ENCODE measurements at regions not wholly inside any gene's neighbourhood (a gene's known extent, or its start where the extent isn't known, plus 50 kb on each side); places are given as distances from the start of the nearest gene placed in this dataset.

DNA sequence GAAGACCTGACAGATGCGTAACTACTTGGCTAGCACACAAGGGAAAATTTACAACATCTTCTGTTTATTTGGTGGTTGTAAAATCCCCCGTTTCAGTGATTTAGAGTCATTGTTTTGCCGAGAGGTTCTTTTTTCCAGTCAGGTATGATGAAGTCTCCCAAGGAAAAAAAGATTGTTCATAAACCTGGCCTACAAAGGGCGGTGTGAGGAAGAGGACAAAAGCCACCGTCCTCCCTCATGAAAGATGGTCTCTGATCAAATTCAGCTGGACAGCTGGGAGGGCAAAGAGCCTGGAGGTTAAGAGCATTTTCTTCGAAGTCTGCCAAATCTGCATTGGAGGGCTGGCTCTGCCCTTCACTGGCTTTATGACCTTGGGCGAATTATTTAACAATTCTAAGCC, 419.9 kb downstream of the HAPSTR1 start:
- no peak for DNase-seq (ENCODE audit: low read depth)

DNA sequence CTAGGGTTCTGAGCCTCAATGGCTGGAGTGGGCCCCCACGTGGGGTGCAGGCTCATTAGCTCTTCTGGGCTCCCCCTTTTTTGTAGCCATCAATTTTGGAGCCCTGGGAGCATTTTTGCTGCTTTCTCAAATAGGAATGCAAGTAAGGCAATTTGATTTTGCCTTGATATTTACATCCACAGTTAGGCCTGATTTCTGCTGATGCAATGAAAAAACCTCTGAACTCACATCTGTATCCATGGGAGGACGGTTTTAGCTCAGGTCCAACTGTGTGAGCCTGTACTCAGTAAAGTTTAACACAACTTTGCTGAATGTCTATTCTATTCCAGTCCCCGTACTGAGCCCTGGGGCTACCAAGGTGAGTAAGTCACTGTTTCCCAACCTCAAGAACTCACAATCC, 425.0 kb downstream of the HAPSTR1 start:
- no peak for DNase-seq (ENCODE audit: low read depth)

DNA sequence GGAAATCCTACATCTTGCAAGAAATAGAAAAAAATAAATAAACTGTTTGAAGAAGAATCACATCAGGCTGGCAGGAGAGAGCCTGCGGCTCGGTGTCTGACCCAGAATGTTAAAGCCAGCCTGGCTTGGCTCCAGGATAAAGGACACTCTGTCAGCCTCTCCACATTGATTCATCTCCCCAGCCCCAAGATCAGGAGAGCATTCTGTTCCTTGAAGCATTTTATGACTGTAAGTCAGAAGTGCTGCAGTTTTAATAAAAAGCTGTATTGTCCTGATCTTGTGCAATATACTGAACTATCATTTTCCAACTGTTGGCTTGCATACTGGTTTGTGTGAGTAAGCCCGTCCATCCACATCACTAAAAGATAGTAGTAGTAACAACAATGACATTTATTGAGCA, 426.6 kb downstream of the HAPSTR1 start:
- DNase-seq (ENCODE audit: low read depth): no peak

DNA sequence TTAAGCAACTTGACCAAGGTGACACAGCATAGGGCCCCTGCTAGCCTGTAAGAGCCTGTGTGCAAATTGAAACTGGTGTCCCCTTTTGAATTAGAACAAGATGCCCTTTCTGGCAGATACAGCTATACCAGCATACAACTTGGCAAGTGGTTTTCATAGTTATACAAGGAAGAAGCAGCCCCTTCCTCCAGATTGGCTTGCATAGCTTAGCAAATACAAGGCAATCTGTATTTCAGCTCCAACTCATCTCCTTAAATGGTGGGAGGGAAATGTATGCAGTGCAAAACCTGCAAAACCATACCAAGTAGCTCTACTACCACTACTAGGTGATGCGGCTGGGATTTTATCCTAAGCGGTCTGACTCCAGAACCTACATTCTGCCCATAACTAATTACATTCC, 427.1 kb downstream of the HAPSTR1 start:
- no peak for DNase-seq (ENCODE audit: low read depth)

DNA sequence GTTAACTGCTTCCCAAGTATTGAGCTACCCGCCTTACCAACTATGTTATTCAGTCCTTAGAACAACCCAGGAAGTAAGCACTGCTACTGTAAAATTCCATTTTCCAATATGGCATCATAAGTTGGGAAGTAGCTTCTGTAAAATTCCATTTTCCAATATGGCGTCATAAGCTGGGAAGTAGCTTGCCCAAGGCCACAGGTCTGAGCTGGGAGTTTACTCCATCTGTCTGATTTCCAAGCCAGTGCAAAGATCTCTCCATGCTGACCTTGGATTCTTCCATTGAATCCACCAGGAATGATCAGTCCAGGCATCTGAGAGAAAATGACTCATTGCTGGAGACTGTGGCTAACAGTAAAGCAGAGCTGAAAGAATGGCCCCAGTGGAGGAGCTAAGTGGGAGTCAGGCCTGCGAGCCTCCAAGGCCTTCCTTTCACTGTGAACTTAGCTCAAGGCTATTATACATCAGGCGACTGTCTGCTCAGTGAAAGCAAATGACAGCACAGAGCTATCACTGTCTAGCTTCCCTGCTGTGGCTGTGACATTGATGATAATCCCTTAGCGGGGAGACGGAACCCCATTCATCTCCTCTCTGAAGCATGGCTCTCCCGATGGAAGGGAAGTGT, 430.4 kb downstream of the HAPSTR1 start:
- DNase-seq (ENCODE audit: low read depth): peak; percentile 2

DNA sequence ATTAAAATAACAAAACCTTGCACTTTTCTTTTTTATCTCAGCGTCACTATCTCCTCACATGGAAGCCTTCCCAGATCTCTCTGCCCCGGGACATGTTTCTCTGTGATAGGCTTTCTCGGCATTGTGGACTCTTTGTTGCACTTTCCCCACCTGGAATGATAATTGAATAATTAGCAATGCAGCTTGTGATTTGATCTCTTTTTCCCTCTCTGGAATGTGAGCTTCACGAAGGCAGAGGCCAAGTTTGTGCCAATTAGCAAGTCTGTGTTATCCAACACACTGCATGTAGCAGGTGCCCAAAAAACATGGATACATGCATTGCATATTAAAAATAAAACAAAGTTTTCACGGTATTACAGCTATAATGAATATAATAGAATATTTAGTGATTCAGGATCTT, 431.2 kb downstream of the HAPSTR1 start:
- DNase-seq (ENCODE audit: low read depth): no peak

GRCh38 chr16:9523994-9524393, 432.6 kb downstream of the HAPSTR1 start:
- DNase-seq (ENCODE audit: low read depth): no peak

GRCh38 chr16:9525037-9525436, 433.6 kb downstream of the HAPSTR1 start:
- no peak for DNase-seq (ENCODE audit: low read depth)

GRCh38 chr16:9526791-9527190, 435.3 kb downstream of the HAPSTR1 start:
- DNase-seq (ENCODE audit: low read depth): no peak

- DNase-seq (ENCODE audit: low read depth): no peak
These were observed 436.5 kb downstream of the HAPSTR1 start for GRCh38 chr16:9527976-9528375.

GRCh38 chr16:9528511-9529079, 437.2 kb downstream of the HAPSTR1 start:
- no peak for DNase-seq (ENCODE audit: low read depth)

GRCh38 chr16:9533042-9533441, 441.6 kb downstream of the HAPSTR1 start:
- no peak for DNase-seq (ENCODE audit: low read depth)

GRCh38 chr16:9534759-9535158, 443.3 kb downstream of the HAPSTR1 start:
- DNase-seq (ENCODE audit: low read depth): no peak

DNA sequence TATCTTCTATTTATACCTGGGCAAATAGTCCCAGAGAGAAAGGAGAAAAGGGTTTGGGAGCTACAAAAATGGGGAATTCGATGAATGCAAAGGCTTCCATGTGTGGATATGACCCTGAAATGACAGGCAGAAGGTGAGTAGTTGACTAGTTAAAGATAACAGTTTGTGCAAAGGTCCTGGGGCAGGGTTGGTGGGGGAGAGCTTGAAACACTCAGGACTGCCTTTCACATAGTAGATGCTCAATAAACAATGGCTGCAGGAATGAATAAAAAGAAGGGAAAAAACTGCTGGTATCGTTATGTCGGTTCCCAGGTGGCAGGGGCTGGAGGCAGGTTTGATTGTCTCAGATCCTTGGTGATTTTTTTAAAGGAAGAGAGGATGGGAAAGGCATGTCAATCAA, 445.5 kb downstream of the HAPSTR1 start:
- no peak for DNase-seq (ENCODE audit: low read depth)

DNA sequence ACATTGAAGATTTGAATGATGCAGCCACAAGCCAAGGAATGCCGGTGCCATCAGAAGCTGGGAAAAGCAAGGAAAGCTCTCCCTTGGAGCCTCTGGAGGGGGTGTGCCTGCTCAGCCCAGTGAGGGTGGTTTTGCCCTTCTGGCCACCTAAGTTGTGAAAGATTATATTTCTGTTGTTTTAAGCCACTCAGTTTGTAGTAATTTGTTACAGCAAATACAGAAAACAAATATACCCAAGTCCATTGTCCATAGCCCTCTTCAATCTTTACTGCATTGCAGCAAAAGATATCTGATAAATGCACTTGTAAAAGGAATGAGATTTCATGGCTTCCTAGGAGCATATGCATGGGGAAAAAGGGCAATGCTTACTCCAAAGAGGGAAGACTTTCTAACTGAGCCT, 447.9 kb downstream of the HAPSTR1 start:
- no peak for DNase-seq (ENCODE audit: low read depth)

DNA sequence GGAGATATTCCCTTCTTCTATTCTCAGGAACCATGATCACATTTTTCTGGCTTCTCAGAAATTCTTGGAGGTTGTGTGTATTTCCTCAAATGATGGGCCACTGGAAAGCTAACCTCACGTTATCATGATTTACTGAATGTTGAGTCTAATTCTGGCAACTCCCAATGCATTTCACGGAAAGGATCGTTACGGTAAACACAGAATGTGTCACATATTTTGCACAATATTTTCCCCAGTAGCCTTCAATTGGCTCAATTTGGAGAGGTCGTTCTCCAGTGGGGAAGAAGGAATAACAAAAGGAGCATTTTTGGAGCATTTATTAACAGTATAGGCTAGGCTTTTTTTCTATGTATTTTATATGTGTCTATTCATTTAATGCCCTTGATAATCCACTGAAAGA, 450.3 kb downstream of the HAPSTR1 start:
- DNase-seq (ENCODE audit: low read depth): no peak

DNA sequence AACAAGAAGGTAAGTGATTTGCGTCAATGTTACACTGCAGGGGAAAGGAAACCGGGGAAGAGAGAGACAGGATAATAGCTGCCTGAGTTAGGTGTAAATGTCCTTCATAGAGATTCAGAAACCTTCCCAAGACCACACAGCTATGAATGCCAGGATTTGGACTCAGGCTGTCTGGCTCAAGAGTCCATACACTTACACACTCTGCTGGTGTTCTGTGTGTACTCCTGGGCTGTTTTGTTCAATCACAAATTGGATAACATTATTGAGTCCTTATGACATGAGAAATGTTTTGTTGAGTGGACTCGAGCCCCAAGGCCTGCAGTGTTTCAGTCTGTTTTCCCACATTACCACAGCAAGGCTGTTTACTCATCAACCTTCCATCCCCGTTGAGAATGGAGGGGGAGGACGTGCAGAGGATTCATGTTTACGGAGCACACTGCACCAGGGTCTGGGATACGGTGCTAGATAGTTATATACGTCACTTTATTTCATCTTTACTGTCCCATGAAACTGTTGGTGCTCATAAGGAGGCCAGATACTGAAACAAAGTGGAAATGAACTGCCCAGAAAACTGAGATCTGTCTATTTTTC, 450.8 kb downstream of the HAPSTR1 start:
- DNase-seq (ENCODE audit: low read depth): no peak

GRCh38 chr16:9545522-9546437, 454.3 kb downstream of the HAPSTR1 start:
- DNase-seq (ENCODE audit: low read depth): no peak

DNA sequence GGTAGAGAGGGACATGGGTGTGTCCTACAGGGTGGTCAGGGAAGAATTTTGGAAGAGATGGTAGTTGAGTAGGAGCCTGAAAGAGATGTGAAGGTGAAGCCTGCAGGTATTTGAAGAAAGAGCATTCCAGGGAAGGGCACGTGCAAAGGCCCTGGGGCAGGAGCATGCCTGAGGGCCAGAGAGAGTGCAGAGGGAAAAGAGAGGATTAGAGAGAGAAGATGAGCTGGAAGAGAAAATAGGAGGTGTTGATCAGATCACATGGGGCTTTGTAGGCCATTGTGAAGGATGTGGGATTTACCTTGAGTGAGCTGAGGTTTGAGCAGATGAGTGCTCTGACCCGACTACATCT, 455.0 kb downstream of the HAPSTR1 start:
- DNase-seq (ENCODE audit: low read depth): no peak

DNA sequence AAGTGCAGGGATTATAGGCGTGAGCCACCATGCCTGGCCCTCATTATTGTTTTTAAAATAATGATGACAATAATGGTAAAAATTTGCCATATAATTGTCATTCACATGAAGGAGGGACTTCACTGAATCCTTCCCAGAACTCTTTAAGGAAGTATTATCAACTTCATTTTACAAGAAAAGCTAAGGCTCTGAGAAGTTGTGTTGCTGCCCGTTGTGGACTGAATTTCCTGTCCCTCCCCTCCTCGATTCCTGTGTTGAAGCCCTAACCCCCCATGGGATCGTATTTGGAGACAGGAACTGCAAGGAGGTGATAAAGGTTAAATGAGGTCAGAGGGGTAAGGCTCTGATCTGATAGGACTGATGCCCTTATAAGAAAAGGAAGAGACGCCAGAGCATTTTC, 458.0 kb downstream of the HAPSTR1 start:
- no peak for DNase-seq (ENCODE audit: low read depth)

DNA sequence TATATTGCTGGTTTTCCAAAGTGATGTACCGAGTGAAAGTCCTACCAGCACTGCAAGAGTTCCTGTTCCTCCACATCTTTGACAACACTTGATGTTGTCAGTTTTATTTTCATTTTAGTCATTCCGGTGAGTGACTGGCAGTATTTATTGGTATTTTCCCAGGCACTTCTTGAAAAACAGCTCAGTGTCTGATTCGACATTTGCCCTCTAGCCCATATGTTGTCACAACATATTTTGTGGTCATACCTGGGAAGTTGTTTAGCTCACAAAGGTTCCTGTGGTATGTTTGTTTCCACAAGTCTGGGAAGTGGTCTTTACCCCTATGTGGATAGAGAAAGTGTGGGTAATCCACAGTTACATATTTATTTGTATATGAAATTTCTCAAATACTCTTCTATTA, 463.6 kb downstream of the HAPSTR1 start:
- no peak for DNase-seq (ENCODE audit: low read depth)

- DNase-seq (ENCODE audit: low read depth): no peak
These were observed 465.7 kb downstream of the HAPSTR1 start for GRCh38 chr16:9556949-9557665.

Measured in HT1080 (cell line).